DMS153 treated with DMSO at 0.1 percent for 48 hours (cell line): ENCODE measurements at regions not wholly inside any gene's neighbourhood (a gene's known extent, or its start where the extent isn't known, plus 50 kb on each side); places are given as distances from the start of the nearest gene placed in this dataset.

ENCODE experiments used
- DNase-seq: peaks from one replicate; lab custom pipeline; 2025; ENCODE audit not compliant: unreplicated experiment; lab: John Stamatoyannopoulos, UW

DNA sequence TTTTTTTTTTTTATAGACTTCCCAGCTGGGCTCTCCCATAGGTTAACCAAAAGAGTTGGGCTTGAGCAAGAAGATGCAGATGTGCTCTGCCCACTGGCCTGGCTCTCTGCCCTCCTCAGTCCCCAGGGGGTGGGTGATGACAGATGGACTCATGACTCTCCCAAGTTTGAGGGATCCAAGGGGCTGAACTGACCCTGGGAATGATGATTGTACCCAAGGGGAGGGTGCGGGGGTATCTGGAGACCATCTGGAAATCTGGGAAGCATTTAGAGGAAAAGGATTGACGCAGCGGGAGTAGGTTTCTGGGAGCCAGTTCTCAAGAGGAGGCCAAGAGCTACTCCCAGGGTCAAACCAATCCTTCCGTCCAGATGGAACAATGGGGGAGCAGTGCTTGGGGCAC, 330.8 kb downstream of the CYP26B1 start:
- DNase-seq: no peak

DNA sequence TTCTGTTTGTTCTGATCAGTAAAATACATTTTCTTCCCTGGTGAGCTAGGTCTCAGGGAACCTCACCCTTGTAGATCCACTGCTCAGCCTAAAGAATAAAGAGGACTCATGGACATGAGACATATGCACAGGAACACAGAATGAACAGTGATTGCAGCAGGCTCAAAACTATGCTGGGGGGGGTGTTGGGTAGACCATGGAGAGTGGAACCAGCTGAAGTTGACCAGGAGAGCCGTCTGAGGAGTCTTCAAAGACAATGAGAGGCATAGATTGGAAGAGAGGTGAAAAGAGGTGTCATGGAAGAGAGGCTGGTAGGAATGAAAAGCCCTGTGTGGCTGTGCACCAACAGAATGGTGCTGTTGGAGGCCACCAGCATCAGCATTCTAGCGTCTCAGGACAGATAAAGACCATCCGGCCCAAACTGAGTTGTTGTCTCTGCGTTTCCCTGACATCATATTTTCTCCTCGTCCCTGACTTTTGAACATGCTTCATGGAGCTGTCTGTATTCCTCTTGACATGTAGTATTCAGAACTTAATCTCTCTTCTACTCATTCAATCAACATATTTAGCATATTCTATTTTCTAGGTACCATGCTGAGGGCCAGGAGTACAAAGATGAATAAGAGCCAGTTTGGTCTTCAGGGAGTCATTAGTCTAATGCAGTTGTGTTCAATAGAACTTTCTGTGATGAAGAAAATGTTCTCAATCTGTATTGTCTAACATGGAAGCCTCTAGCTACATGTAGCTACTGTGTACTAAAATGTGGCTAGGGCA, 331.8 kb downstream of the CYP26B1 start:
- DNase-seq: no peak

DNA sequence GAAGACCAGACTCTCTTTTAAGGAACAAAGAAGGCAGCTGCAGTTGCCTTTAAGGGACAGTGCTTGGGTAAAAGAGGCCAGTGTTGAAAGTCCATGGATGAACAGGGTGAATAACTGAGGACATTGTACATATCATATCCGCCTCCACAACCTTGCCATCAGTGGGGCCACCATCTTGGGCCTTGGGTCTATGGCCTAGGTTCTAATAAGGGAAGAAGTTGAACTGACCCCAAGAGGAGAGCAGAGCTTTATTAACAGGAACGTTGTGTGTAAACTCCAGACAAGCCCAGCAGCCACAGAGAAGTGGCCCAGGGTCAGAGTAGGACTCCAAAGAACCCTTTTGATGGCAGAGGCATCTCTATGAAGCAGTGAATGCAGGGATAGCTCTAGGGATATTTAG, 332.8 kb downstream of the CYP26B1 start:
- no peak for DNase-seq

DNA sequence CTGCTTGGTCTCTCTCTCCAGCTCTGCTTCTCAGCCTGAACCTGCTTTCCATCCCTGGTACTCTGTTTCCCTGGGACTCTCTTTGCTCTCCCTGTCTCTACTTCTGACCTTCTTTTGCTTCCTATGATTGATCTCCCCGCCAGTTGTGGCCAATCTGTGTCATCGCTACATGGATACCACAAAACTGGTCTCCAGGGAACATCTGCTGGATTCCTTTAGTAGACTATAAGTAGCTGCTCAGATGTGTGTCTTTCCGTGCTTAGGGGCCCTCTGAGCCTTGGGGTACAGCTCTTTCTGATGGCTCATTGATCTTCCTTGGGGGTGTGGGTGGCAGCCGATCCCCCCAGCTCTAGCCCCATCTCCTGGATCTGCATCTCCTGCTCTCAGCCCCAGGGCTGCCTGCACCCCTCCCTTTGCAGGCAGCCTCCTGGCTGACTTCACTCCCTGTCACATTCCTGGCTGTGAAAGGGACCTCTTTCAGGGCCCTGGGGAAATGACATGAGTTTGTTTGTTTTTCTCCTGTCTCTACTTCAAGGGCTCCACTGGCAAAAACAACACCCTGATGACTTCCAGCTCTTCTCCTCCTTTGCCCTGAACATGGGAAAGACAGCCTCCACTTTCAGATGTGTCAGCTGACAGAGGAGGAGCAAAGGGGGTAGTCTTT, 333.7 kb downstream of the CYP26B1 start:
- no peak for DNase-seq

DNA sequence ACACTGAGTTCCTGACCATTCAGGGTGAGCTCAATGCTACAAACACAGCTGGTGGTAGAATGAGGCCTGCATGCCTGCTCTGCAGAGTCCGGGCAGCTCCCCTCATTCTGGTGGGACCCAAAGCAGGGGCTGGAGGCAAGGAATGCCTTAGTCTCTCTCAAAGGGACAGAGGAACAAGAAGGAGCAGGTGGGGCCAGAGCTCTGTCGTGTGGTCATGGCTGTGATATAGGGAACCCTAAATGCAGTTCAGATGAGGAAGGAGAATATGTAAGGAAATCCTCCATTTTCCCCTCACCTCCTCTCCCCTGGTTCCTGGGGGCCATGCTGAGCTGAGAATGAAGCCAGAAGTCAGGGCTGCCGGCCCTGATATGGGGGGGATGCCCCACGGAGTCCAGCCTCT, 334.3 kb downstream of the CYP26B1 start:
- DNase-seq: no peak

DNA sequence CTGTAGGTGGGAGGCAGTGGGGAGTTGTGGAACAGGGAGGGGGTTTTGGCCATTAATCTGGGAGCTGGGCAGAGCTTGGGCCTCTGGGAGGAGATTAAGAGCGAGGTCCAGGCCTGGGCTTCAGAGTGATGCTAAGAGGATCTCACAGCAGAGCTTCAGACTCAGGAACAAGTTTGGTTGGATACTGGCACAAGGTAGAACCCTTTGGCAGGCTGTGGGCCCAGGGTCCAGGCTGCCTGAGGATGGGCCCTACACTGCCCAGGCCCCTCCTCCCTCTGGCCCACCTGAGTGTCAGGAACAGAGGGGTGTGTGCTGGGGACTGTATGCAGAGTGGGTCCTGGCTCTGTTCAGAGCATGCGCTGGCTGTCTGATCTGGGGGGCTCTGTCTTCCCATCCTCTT, 334.9 kb downstream of the CYP26B1 start:
- DNase-seq: no peak

DNA sequence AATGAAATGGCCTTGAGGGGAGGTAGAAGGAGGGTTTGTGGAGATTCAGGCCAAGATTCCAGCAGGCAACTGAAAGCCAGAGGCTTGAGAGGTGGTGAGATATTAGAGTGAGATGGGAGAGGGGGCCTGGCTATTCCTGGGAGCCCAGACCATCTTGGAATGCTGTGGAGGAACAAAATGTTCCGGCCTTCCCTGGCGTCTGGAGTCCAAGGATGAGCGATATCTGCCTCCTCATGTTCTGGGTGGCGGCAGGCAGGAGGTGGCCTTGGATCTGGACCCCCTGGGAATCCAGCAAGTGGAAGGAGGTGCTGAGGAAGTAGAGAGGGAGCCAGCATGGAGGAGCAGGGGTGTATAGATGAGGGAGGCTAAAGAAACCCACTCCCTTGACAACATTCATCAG, 335.9 kb downstream of the CYP26B1 start:
- no peak for DNase-seq

DNA sequence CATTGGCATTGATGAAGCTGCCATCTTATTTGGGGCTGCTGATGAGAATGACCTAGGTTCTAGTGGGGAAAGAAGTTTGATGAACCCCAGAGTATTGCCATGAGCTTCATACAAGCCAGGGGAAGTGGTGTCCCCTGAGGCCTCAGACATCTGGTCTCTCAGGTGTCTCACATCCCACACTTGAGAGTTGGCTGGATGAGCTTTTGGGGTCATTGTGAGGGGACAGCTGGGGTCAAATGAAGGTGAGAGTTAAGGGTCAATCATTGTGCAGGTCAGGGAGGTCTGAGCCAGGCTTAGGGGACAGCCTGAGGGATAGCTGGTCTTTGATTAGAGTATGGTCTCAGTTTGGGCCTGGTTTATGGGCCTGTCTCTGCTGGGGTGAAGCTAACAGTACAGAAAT, 336.5 kb downstream of the CYP26B1 start:
- DNase-seq: no peak

DNA sequence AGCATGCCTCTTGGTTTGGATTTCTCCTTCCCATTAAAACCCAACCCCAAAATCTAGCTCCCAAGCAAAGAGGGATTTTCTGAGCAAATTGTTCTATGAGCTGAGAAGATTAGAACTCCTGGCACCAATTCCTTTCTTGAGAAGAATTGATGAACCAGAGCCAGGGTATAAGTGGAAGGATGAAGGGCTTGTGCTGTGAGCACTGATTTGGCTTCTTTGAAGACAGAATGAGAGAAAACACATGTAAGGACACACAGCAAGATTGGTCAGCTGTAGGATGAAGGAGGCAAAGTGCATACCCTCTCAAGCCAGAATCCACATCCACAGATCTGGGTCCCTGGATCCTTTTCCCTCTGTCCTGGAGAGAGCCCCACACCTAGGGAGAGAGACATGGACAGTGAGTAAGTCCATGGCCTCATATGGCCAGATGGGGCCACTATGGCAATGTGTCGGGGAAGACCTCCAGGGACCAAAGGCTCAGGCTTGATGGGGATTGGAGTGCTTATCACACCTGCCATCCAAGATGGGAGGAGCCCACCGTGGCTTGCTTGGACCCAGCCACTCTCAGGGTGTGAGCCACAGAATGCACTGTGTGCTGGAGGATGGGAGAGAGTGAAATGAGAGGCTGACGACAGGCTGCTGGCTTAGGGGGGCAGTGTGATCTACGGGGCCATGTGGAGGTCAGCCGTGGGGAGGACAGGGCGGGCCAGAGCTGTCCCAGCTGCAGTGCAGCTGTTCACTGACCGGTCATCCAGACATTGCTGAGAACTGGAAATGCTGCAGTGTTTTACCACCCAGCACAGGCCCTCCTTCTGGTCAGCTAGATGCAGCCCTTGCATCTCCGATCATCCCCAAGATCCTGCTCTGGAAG, 339.8 kb downstream of the CYP26B1 start:
- DNase-seq: no peak

DNA sequence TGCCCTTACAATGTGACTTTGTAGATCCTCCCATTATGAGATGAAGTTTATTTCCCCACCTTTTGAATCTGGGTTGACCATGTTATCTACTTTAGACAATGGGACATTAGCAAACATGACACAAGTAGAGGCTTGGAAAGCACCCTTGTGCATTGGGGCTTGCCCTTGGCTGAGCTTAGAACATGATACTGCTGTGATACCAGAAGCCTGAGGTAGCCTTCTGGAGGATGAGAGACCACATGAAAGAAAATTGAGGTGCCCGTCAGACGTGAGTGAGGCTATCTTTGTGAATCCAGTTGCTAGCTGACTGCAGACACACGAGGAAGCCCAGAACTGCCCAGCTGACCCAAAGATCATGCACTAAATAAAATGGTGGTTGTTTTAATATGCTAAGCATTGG, 341.2 kb downstream of the CYP26B1 start:
- no peak for DNase-seq

DNA sequence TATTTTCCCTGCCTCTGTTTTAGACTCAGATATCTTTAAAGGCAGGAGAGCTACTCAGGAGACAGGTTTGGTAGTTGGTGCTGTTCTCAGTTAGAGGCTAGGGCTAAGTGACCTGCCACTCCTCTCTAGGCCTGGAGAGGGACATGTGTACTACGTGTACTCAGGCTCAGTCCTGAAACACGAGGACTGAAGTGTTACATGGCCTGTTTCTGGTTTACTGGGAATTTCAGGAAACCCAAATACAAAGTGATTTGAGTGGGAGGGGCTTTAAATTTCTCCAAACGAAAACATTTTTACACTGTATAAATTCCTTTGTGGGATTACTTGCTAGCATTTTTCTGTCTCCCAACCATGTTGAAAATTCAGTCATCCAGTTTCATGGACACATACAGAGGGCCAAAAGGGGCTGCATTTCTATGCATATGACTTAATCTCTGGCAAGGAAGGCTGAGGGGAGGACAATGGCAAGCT, 343.3 kb downstream of the CYP26B1 start:
- no peak for DNase-seq

DNA sequence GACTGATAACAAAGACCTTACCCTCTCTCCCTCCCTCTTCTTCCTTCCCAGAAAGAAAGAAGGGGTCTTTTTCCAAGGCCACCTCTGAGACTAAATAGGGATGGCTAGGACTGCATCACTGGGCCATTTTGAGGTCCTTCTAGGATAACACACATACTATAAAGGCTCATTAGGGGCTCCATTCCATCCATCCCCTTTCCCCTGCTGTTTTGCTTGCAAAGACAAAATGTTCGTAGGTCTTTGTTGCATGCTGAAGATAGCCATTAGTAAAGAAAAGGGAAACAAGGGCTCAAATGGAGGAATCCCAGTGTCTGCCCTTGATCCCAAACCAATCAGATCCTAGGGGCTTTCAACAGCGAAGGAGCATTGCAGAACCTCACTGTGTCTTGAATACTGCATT, 344.3 kb downstream of the CYP26B1 start:
- DNase-seq: no peak

DNA sequence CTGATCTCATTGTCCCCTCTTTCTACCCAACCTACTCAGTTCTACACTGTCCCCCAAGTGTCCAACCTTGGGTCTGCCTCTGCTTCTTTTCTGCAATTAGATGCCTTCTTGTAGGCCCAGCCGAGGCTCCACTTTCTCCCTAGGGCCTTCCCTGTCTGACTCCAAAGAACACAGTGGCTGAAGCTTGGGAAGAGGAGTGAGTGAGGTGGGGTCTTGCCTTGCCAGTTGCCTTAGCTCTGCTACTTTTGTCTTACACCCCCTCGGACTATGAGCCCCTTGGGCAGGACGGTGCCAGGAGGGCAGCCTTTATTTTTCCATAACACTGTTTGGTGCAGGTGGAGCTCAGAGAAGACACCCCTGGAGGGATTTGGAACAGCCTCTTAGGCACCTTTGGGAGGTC, 345.1 kb downstream of the CYP26B1 start:
- DNase-seq: no peak

DNA sequence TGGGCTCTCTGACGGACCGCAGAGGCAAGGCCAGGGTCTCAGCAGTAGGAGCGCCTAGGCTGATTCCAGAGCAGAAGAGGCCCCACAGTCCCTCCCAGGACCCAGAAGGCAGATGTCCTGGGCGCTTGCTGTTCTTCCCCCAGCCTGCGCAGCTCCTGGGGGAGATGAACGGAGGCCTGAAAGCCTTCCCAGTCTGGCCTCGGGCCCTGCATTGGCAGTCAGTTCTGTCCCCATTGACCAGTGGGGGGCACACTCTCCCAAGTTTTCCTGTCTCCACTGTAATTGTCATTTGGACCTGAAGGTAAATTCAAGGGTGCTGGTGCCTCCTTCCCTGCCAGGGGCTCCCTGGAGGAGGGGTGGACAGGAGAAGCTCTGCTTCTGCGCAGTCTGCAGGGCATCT, 345.7 kb downstream of the CYP26B1 start:
- no peak for DNase-seq

DNA sequence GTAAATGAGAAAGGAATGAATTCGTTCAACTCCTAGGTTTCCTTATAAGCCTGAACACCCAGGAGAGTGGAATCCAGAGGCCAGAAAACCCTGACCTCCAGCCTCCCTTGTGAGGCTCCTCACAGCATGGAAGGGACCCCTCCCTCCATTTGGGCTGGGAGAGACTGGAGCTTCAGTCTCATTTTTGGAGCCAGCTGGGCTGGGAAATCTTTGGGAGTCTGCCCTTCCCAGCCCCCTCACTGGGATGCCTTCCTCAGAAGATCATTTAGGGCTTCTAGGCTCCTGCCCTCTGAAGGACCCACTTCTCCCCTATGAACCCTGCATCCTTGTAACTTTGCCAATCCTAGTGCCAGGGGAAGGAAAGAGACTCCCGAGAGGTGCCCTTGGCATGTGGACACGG, 346.1 kb downstream of the CYP26B1 start:
- DNase-seq: no peak

DNA sequence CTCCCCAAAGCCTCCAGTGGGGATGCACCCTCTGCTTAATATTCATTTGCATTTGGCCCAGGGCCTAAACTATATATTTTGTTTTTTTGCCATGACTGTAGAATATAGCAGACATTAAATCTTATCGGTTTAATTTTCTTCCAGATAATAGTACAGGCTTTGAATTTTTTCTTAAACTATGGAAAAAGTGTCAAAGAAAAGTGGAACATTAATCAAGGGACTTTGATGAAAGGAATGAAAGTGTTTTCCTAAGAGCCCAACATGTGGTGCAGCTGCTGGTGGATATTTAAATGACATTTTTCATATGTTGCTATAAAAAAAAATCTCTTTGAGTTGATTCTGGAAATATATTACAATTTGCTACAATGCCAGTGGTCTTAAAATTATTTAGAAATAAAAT, 346.8 kb downstream of the CYP26B1 start:
- no peak for DNase-seq

DNA sequence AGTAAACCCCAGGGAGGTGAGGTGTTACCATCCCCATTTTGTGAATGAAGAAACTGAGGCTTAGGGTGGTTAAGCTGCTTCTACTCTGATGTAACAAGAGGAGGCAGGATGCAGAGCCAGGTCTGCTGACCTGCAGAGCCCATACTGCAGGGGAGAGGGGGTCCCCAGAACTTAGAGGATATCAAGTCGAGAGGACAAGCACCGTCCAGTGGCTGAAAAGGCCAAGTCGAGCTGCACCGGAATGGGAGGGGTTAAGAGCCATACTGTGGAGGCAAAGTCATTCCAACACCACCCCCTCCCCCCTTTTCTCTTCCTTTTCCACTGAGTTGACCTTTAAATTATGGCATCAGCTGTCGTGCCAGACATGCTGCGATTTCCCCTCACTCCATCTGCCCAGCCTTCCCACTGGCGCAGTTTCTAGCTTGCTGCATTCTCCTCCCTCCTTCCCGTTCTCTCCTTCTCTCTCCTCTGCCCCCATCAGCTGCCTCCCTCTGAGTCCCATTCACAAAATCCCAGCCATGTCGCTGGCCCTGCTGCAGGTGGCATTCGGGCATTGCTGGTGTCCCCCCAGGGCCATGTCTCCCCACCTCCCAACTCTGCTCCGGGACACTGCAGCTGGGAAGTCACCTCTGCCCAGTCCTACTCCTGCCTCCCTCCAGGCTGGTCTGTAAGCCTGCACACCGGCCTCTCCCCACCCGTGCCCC, 346.9 kb downstream of the DYSF start:
- no peak for DNase-seq

DNA sequence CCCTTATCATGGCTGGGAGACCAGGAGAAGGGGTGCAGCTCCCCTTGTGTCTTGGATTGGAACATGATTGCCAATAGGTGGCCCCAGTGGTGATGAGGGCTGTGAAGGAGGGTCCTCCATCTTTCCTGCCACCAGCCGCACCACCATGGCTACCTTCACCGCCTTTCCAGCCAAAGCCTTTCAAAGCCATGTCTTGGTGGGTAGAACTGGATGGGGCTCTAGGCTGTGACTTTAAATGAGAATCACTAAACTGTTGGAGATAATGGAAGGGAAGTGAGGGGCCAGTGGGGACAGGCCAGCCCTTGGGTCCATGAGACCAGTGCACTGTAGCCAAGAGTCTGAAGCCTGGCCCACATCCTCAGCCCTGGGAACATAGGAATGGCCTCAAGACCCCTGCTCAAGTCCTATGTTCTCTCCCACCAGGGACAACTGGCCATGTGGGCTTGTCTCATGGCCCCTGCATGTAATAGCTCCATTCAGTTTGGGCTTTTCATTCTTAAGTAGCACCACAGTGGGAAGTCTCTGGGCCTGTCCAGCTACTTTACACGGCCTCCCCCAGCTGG, 345.7 kb downstream of the DYSF start:
- no peak for DNase-seq

DNA sequence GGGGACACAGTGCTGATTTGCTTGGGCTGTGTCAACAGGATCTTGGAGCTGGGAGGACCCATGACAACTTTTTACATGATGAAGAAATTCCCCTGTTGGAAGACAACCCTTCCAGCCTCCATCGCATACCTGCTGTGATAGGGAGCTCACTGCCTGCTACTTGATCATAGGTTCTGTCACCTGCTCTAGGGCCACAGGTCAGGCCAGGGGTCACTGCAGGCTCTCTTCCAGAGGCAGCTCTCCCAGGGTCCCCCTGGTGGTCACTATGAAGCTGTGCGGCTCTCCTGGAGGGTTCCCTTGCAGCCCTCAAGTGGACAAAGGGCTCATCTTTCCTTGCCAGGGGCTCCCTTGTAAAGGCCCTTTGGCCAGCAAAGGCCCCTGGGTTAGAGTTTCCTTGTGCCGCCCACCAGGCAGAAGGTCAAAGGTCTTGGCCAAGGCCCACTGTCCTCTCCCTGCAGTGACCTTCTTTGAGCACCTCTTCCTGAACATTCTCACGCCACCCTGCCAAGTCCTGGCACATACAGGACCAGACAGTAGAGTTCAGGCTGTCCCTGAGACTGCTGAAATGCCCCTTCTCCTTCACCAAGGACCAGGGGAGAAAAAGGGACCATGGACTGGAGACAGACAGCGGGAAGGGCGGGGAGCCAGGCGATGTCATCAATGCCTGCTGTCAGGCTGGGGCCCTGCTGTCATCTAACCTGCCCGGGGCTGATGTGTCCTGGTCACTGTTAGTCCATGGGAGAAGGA, 345.1 kb downstream of the DYSF start:
- DNase-seq: peak; percentile 4
